ENCODE measurements at regions not wholly inside any gene's neighbourhood (a gene's known extent, or its start where the extent isn't known, plus 50 kb on each side); places are given as distances from the start of the nearest gene placed in this dataset.
"Not testable (repeated sequence)": the region's sequence is repeated elsewhere in the genome, so short reads cannot be mapped to it uniquely, and the experiment has no call there.

GRCh38 chr6:92121228-92121627, 1298.1 kb downstream of the EPHA7 start:
- no peak for DNase-seq

GRCh38 chr6:92117800-92118199, 1301.6 kb downstream of the EPHA7 start:
- no peak for DNase-seq

- no peak for DNase-seq
These were observed 1304.6 kb downstream of the EPHA7 start for GRCh38 chr6:92114797-92115196.

- DNase-seq, result no peak
These were observed 1305.2 kb downstream of the EPHA7 start for GRCh38 chr6:92114091-92114675.

GRCh38 chr6:92111386-92111785, 1308.0 kb downstream of the EPHA7 start:
- no peak for DNase-seq

- DNase-seq, result peak; percentile 18
These were observed 1309.0 kb downstream of the EPHA7 start for GRCh38 chr6:92110403-92110802.

GRCh38 chr6:92109956-92110355, 1309.4 kb downstream of the EPHA7 start:
- DNase-seq, result no peak

GRCh38 chr6:92109256-92109655, 1310.1 kb downstream of the EPHA7 start:
- no peak for DNase-seq

- no peak for DNase-seq
These were observed 1332.6 kb downstream of the EPHA7 start for GRCh38 chr6:92086750-92087149.

GRCh38 chr6:92083914-92084313, 1335.4 kb downstream of the EPHA7 start:
- DNase-seq, result not testable (repeated sequence)

GRCh38 chr6:92072387-92072786, 1347.0 kb downstream of the EPHA7 start:
- no peak for DNase-seq

GRCh38 chr6:92069781-92070180, 1349.6 kb downstream of the EPHA7 start:
- DNase-seq, result no peak

GRCh38 chr6:92052513-92052912, 1366.8 kb downstream of the EPHA7 start:
- DNase-seq, result no peak

- no peak for DNase-seq
These were observed 1369.1 kb downstream of the EPHA7 start for GRCh38 chr6:92050216-92050615.

GRCh38 chr6:92047860-92048259, 1371.5 kb downstream of the EPHA7 start:
- no peak for DNase-seq

- no peak for DNase-seq
These were observed 1372.1 kb downstream of the EPHA7 start for GRCh38 chr6:92047152-92047850.

GRCh38 chr6:92044312-92044711, 1375.0 kb downstream of the EPHA7 start:
- no peak for DNase-seq

- DNase-seq, result no peak
These were observed 1375.6 kb downstream of the EPHA7 start for GRCh38 chr6:92043777-92044176.

GRCh38 chr6:92026878-92027277, 1392.5 kb downstream of the EPHA7 start:
- no peak for DNase-seq

- no peak for DNase-seq
These were observed 1394.5 kb downstream of the EPHA7 start for GRCh38 chr6:92024881-92025280.

GRCh38 chr6:92024110-92024509, 1395.2 kb downstream of the EPHA7 start:
- DNase-seq, result peak; percentile 7

- peak; percentile 17 for DNase-seq
These were observed 1395.9 kb downstream of the EPHA7 start for GRCh38 chr6:92023410-92023966.

- DNase-seq, result no peak
These were observed 1407.6 kb downstream of the EPHA7 start for GRCh38 chr6:92011681-92012245.
